ENCODE measurements at regions not wholly inside any gene's neighbourhood (a gene's known extent, or its start where the extent isn't known, plus 50 kb on each side); places are given as distances from the start of the nearest gene placed in this dataset.

DNA sequence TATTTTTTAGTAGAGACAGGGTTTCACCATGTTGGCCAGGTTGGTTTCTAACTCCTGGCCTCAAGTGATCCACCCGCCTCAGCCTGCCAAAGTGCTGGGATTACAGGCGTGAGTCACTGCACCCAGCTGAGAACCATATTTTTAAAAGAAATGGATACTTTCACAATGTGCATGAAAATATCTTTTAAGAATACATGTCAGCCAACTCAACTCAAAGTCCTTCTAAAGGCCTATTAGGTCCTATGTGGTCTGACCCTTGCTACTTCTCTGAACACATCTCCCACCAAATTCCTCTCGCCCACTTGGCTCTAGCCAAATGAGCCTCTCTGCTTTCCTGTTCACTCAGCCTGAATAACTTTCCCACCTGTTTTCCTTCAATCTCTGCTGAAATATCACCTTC, 119.6 kb downstream of the MTX2 start:
- no peak for DNase-seq

DNA sequence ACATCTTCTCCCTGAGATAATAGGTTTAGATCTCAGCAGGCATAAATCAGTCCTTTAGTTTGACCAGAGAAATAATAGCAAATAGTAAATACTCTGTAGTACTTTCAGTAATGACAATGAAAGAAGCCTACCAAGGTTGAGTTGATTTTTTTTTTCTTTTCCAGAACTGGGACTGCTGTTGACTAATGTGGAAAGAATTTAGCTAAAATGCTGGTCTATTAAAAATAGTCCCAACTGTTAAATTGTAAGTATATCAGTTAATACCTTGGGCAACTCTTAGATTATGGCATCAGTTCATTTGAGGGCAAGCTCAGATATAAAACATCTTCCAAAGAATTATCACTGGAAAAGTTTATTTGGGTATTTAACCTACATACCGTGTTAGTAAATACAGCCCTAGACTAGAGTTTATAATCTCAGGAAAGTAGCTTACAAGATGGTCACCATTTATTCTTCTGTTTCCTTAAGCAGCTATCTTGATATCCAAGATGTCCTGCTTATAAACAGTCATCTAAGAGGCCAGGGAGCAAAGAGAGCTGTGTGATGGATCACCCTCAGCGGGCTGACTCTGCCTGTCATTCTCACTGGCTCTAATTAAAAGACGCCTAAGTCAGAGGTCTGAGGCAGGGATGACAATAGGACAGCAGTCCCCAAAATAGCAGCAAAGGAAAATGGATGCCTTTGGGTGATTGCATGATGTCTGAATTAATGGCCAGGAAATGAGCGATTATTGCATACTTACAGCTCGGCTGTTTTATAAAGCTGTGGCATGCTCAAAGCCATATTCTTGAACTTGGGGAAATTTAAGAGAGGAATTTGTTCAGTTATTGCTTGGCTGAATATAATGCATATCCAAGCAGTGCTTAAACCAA, 121.3 kb downstream of the MTX2 start:
- no peak for DNase-seq

DNA sequence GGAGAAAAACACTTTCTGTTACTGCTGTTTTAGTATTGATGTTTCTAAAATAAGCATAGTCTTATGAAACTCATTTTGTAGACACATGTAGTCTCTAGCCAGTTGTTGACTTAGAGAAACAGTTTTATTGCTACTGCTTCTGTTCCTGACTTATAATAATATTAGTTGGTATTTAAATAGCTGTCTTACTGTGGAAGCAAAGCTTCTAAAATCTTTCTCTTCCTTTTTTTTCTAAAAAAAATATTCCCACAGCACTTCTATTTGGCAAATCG, 121.8 kb downstream of the MTX2 start:
- no peak for DNase-seq

DNA sequence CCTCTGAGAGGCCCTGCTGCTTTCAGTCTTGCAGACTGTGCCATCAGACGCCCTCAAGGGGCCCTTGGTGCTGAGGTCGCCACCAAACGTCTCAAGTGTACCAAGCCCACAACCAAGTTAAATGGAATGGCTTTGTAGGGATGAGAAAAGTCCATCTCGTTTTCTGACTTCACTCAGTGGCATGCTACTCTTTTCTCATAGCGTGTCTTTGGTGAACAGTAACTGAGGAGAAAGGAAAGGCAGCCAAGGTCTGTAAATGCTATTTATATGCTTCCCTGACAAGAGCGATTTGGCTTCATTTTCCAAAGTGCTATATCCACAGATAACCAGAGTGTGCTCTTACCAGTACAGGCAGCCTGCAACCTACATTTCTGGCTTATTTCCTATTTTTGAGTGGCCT, 123.0 kb downstream of the MTX2 start:
- no peak for DNase-seq

DNA sequence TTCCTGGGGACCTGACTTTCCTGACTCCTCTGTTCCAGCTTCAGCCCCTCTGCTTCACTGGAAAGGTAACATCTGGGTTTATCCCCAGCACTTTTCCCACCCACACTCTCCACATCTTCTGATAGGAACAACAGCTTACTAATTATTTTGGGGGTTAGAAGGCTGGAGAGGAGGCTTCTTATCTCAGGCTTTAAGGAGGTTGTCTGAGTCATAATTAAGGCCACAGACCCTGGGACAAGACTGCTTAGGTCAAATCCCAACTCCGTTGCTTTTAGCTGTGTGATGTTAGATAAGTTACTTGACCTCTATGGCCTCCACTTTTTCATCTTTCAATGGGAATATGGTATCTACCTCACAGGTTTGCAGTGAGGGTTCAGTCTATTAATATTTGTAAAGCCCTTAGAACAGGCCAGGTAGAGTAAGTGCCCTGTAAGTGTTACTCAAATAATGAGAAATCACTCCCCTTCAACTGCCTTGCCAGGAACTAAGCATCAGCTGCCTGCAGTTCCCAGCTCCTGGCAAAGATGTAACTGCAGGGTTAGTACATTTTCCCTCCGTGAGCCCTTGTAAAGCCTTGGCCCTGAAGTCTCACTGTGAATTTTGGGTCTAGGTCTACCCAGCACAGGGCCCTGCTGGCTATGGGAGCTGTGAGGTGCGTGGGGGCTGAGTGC, 123.6 kb downstream of the MTX2 start:
- no peak for DNase-seq

DNA sequence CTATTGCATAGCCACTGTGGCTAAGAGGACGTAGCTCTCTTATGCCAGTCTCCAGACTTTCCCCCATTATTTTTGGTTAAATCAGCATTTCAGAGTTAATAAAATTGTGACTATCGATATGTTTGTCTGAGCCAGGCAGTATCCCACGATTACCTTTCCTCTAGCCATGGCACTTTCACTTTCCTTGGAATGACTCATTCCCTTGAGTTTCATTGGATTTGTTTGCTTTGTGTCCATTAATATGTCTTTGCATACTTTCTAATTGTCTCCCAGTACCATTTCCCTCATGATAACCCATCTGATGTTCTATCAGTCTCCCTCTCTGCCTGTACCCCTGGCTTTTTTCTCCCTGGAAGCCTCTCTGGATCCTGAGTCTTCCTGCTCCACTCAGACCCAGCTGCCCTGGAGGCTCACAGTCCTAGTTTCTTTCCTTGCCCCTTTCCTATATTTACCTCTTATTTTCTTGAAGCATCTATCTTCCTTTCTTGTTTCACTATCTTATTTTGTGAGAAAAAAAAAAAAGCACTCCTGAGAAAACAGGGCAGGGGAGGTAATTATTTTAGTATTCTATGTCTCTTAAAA, 126.1 kb downstream of the MTX2 start:
- DNase-seq = no peak

DNA sequence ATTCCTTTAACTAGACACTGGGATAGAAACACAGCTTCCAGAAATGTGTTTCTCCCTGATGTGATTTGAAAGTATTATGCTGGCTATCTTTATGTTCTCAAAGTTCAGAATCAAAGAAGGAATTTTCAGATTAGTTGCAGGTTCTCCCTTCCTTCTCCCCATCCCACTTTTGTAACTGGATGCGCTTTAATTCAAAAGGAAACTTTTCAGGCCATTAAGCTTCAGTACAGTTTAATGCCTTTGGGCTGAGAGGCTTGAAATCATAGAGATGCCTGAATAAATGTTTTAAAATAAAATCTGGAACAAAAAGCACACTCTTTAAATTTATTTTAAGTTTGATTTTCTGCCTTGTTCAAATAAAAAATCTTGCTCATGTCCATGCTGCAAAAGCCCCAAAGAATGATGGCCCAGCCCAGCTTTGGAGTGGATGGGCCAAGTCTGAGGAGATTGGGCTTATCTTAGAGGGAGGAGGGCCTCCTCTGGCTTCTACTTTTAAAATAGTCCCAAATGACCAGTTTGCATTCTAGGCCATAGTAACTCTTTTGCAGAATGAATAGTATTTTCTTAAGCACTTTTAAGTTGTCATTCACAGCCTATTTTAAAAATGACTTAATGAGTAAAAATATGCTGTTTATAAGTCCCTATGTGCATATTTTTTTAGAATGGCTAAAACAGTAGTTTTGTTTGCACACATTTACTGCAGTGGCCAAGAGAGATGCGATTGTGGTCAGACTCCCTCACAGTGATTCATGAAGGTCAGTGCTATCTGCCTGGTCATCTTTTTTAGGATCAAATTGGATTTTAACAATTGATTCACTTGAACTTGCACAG, 129.2 kb downstream of the MTX2 start:
- no peak for DNase-seq

DNA sequence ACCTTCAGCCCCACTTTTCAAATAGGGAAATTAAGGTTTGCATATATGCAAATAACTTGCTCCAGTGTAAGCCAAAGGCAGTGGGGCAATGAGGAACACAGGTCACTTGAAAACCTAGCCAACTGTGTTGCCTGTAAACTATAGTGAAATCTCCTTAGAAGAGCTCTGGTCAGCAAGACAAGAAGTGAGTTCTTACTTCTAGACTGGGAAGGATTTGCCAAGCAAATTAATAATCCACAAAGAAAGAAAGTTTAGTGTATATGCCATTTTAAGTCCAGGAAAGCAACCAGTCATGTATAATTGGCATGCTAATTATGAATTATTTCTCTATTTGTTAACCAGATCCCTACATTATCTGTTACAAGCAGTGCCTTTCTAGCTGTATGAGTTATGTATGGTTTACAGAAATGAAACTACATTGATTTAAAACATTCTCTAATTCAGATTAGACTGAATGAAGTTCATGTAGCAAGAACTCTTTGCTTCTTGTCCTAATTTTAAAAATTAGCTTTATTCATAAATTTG, 129.9 kb downstream of the MTX2 start:
- DNase-seq = no peak

DNA sequence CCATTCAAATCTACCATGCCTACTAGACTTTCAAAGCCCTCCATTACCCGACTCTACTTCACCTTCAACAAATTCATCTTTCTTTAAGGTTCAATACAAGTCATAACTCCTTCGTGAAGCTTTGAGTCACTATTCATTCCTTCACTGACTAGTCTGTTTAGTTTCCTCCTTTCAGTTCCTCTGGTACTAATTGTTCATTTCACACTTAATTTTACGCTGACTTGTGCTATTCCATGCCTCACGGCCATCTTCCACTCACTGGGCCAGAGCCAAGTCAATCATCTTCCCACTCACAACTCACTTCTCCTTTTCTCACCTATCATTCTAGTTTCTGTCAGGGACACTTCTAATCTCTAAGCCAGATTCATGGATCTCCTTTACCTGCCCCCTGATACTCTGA, 136.2 kb downstream of the MTX2 start:
- DNase-seq = no peak

DNA sequence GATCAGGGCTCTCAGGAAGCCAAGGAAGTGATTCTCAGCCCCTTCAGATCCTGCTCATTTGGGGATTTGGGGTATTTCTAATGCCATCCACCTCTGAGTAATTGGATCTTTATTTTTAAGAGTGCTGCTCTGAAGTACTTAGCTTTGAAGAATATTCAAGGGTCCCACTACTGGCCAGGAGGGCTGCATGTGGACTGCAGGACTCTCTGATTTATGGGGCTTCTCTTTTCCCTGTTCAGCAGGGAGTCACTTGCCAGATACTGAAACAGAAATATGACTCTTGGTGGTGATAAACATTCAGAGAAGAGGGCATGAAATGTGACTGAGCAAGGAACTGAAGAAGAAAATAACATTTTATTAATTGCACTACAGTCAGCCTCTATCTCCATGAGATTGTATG, 138.5 kb downstream of the MTX2 start:
- no peak for DNase-seq

DNA sequence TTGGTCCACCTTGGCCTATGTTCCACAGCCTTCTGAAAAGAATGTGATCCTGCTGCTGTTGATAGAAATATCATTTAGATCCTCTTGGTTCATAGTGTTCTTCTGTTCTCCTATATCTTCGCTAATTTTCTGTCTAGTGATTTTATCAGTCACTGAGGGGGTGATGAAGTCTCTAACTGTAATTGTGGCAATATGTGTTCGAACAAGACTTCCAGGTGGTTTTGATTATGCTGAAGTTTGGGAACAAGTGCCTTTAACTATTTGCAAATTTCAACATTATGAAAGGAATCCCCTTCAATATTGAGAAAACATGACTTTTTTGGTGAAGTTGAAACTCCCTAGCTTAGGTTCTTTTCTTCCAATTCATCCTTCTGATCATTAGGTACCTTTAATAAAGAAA, 140.4 kb downstream of the MTX2 start:
- DNase-seq = no peak

DNA sequence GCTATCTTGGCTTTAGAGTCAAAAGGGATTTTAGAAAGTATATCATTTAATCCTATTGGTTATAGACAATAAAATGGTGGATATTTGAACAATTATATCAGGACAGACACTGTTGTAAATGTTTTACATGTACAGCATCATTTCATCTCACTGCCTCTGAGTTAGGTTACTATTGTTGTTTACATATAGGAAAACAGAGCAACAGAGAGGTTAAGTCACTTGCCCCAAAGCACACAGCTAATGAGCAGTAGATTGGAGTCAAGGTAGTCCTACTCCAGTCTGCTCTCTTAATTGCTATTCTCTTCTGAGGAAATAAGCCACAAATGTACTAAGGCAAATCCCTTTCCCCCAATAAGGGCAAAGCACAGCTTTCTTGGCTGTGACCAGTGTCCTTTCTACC, 142.9 kb downstream of the MTX2 start:
- DNase-seq = no peak

DNA sequence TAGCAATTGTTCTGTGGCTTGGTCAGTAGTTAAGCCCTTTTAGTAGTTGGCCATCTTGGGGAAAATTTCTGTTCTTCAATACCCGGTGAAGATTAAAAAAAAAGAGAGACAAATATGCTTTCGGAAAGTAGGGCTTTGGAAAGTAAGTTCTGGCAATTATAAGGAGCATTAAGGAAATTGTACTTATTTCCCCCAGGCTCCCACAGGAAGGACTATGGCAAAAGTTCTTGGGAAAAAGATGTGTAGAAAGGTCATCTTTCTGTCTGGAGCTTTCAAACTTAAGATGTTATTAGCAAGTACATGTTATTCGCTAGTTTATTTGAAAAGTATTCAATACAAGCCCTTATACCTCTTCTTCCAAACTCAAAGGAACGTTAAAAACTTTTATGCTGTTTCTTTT, 144.5 kb downstream of the MTX2 start:
- no peak for DNase-seq

DNA sequence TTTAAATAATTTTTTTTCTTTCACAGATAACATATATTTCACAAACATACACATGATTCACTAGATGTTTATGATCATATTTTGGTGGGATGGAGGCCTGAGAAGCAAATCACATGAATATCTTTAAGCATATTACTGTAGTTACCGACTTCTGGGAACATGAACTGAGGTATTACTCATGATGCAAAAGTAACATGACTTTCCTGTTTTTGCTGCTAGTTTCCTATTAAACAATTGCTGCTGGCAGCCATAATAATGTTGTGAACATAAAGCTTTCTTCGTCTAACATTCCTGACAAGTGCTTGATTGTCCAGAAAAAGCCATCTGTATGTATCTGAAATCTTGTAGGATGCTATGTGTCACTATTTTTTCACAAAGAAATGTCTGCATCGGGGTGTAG, 145.4 kb downstream of the MTX2 start:
- no peak for DNase-seq

DNA sequence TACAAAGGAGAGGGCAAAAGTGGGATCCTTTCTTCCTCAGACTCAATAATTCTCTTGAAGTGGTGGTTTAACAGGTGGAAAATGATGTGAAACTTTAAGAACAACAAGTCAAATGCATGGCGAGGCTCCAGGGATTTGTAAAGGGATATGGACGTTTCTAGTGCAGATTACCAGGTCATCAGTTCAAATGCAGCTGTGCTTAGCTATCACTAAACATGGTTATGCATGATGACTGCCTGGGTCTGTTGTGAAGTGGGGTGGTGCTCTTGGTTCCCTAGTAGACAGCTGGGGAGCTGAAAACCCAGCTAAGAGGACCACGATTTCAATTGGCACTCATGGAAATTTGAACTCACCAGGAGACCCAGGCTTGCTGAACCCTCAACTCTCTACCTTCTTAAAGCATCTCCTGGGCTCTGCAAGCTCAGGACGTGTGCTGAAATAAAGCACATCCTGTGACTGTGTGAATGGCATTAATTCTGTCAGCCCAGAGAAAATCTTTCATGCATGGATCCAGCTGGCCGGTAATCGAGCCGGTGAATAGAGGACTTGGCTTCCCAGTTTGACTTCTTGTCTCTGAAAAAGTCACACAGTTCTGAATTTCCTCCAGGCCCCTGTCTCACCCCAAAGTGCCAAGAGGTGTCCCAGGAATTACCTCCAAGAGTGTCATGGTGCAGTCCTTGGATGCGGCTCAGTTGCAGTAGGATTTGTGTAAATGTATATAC, 146.1 kb downstream of the MTX2 start:
- no peak for DNase-seq

DNA sequence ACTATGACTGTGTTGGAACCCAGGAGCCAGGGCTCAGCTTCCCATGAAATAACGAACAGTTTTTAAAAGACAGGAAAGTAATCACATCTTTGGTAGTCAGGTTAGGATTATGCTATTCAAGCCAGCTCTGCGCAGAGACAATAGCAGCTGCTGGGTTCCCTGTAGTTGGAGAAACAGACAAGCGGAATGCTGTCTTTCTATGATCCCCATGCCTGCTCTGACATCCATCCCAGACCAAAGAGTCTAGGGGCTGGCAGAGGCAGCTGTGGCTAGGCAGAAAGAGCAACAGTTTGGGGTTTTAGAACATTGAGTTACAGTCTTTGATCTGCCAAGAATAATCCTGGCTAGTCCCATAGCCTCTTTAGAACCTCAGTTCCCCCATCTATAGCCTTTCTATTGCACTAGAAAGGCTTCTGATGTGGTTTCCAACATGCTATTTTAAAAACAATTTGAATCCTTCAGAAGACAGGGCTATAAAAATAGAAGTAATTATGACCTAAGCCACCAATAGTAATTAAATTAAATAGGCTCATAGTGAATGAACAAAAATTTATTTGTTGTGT, 146.8 kb downstream of the MTX2 start:
- DNase-seq = no peak

DNA sequence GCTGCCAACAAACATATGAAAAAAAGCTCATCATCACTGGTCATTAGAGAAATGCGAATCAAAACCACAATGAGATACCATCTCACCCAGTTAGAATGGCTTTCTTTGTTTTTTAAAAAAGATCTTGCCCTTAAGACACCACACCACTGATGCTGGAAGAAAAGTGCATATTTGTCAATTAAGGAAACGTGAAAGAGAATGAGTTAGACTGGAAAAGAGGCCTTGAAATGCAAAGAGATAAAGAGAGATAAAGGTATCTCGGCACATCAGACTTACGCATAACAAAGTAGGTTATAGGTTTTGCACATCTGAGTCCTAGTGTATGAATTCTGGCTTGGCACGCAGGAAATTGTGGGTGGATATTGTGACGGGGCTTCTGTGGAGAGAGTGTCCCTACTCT, 149.5 kb downstream of the MTX2 start:
- no peak for DNase-seq

DNA sequence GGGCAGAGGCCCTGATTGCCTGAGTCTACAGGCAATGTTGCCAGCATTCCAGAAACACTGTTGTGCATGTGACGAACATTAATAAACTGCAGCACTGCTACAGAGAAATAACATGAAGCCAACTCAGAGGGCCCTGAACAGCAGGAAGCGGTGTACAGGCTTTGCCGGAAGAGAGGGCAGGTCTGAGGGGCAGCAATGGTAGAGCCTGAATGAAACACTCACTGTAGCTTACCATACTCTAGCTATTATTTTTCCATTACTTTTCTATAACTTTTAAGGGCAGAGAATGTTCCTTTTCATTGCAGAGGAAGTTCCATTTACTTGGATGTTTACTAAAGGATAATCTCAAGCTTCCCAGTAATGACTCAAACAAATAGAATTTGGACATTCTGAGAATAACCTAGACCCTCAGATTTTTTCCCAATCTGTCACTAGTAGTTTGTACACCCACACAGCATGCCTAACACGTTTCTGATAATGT, 150.4 kb downstream of the MTX2 start:
- DNase-seq = no peak

DNA sequence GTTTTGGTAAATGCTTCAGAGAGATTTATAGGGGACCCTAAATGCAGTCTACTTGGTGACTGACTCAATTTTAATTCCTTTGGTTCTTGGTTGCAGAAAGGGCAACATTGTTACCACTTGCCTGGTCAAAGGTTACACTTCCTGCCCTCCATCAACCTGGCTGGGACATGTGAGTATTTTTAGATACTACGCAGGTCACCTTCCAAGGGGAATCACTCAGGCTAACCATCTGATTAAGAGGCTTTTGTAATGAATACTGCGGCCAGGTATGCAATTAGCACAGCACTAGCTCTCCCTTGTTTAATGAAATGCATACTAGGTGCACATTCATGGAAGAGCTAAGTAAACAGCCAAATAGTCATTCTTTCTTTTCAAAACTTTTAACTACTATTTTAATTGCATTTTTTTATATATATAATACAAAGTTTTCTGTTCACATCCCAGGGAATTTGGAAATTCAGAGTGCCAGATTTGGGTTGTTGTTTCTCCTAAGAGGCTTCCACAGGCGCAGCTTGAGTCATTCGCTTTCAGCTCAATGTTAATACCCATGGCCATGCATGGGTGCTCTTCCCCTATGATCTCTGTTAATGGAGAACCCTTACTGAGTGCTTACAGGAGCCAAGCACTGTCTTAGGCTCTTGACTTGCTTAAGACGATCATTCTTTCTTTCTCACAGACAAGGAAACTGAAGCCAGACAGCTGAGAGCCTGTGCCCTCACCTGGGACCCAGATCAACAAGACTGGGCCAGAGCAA, 152.2 kb downstream of the MTX2 start:
- no peak for DNase-seq

DNA sequence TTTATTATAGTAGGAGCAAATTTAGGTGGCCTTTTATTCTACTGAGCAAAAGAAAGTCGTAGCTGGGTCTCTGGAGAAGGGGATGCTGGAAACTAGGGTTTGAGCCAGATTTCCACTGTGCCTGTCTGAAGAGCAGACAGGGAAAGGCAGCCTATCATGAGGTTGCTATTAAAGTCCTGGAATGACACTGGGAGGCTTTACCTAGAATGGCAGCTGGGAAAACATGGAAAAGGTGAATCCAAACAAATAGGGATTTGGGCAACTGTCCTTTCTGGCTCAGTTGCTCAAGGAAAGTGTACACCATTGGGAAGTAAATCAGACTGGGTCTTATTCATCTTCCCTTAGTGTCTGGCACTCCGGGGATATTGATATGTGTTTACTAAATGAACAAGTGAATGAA, 154.6 kb downstream of the MTX2 start:
- DNase-seq = no peak

DNA sequence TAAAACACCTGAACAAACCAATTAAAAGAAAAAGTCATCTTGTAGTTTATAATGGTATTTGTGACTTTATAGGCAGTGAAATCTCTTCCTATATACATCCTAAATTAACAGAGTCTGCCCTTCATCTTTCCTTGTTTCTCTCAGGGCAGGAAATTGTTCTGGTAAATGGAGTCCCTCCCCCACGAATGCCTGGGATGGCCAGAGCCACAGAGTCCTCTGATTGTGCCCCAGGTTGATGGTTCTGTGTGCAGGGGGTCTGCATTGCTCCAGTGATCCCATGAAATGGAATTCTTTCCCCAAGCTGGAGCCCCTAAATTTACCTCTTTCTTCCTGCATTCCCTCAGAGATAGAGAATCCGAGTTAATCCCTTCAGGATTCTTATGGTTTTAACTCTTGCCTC, 155.5 kb downstream of the MTX2 start:
- DNase-seq = no peak

Measured in activated naive CD4-positive, alpha-beta T cell treated with anti-CD3 and anti-CD28 coated beads, Interleukin-2, amount 50 U/mL, for 16 hours (primary cell).